Heart left ventricle (tissue), 16 donors: ENCODE measurements at regions not wholly inside any gene's neighbourhood (a gene's known extent, or its start where the extent isn't known, plus 50 kb on each side); places are given as distances from the start of the nearest gene placed in this dataset.
"Not testable (repeated sequence)": the region's sequence is repeated elsewhere in the genome, so short reads cannot be mapped to it uniquely, and the experiment has no call there.

ENCODE experiments used
- ATAC-seq, 4 donors: fragments of 200-7000 bp; cut with Tn5 transposase; one replicate each; pipeline ENCODE4 v1.9.1; 2020 to 2022; ENCODE audit warnings: moderate library complexity in 4 of 4, mild to moderate bottlenecking in 3 of 4, moderate number of reproducible peaks in 1 of 4
- DNase-seq, 5 donors: peaks; one replicate each; pipeline ENCODE4 v3.0.0-alpha.2; 2020
- H3K27ac ChIP-seq, 12 donors: fragments of 200-600 bp; sonication (generic) in 4 of 12; one replicate each; pipeline versions ENCODE4 v1.5.0 to v1.8.0; 2016 to 2022; ENCODE audit warnings: mild to moderate bottlenecking in 2 of 12
- H3K27me3 ChIP-seq, 9 donors: fragments of 200-600 bp; sonication (generic) in 2 of 9; one replicate each; pipeline versions ENCODE4 v1.5.1 to v1.8.0; 2016 to 2022; ENCODE audit warnings: mild to moderate bottlenecking in 3 of 9
- H3K36me3 ChIP-seq, 9 donors: fragments of 200-600 bp; sonication (generic) in 2 of 9; one replicate each; pipeline versions ENCODE4 v1.5.0 to v1.8.0; 2018 to 2022; ENCODE audit warnings: mild to moderate bottlenecking in 2 of 9
- H3K4me1 ChIP-seq, 12 donors: fragments of 200-600 bp; sonication (generic) in 4 of 12; one replicate each; pipeline versions ENCODE4 v1.5.0 to v1.8.0; 2016 to 2022; ENCODE audit warnings: mild to moderate bottlenecking in 3 of 12
- H3K4me3 ChIP-seq, 12 donors: fragments of 200-600 bp; sonication (generic) in 4 of 12; one replicate each; pipeline versions ENCODE4 v1.5.0 to v1.8.0; 2017 to 2022; ENCODE audit warnings: mild to moderate bottlenecking in 9 of 12, moderate library complexity in 4 of 12
- H3K9me3 ChIP-seq, 12 donors: fragments of 200-600 bp; sonication (generic) in 4 of 12; one replicate each; pipeline versions ENCODE4 v1.5.0 to v1.8.0; 2016 to 2022; ENCODE audit warnings: mild to moderate bottlenecking in 1 of 12
- POLR2A ChIP-seq, 2 donors: fragments of 450-650 bp; IDR thresholded peaks; one replicate each; pipeline ENCODE4 v1.6.1; 2017; ENCODE audit warnings: antibody characterized with exemption in 2 of 2, mild to moderate bottlenecking in 2 of 2, moderate library complexity in 2 of 2
- whole genome bisulfite sequencing, 4 donors: extraction: QIAGEN DNeasy Blood & Tissue Kit in 2 of 4; methylation state at CpG; one replicate each; pipeline versions ENCODE4 v1.1.5 to v1.1.7; 2013 to 2018; 5-methylcytosine and 5-hydroxymethylcytosine counted together
- intact Hi-C, 10 donors: fragments of 100-400 bp; cut with DNase I; formaldehyde crosslinking; loops; one replicate each; pipeline versions ENCODE4 v1.11.1 to v1.14.2; 2022
- TF ChIP-seq, protein P1 (sequence below), 12 donors: fragments of 200-600 bp; sonication (generic) in 4 of 12; IDR thresholded peaks; one replicate each; pipeline versions ENCODE4 v1.5.0 to v1.8.0; 2018 to 2022; ENCODE audit warnings: antibody characterized with exemption in 12 of 12, mild to moderate bottlenecking in 5 of 12
- donor health status: ischemic (EF 13 %, LVEDD 7.1; RV severe dilation, severe dysfunction).
- donor health status: healthy with polysubstance abuse.
- donor health status: DM: no; HTN: yes; CAD: no.
- donor health status: DM: no; HTN: no; CAD: no.
- donor health status: ischemic (EF 25% LVEDD 6.9; RV normal size, moderate dysfunction).
- donor health status: ischemic (EF 25% LVEDD 5.7; RV mildly dilated, moderate dysfunction).
- donor health status: healthy.
- donor health status: DM: yes; HTN: yes; CAD: no.
- donor health status: ischemic (EF 35%, LVEDD 5.7; RV mildly dilated, moderate dysfunction).
- donor health status: nonischemic (EF 11% LVEDD 7.7; RV severe dilation, severe dysfunction).
- donor health status: DM: yes; HTN: yes; CAD: no.
- donor health status: PGD.
- donor health status: ischemic (EF 29% LVEDD 5.4; RV normal size, mild dysfunction).
- donor health status: nonischemic (EF 23%, LVEDD 6.1; RV moderate dilation, normal function).

GRCh38 chr3:87435926-87436620 is 159.7 kb upstream of the POU1F1 start:
- Histone ChIP-seq H3K4me3 (no peak overlapping the region), H3K27me3 (no peaks in the 10 kb centered on the region), H3K27ac (no peak overlapping the region), H3K9me3 (no peaks in the 10 kb centered on the region), H3K36me3 (no peaks in the 10 kb centered on the region), H3K4me1 (no peaks in the 10 kb centered on the region)
- intact Hi-C loops = no loop called here
- DNase-seq (no peak), ATAC-seq (no peak)
- no peak for TF ChIP-seq POLR2A (IDR thresholded peaks at IDR 0.05)
- TF ChIP-seq, protein P1, sequence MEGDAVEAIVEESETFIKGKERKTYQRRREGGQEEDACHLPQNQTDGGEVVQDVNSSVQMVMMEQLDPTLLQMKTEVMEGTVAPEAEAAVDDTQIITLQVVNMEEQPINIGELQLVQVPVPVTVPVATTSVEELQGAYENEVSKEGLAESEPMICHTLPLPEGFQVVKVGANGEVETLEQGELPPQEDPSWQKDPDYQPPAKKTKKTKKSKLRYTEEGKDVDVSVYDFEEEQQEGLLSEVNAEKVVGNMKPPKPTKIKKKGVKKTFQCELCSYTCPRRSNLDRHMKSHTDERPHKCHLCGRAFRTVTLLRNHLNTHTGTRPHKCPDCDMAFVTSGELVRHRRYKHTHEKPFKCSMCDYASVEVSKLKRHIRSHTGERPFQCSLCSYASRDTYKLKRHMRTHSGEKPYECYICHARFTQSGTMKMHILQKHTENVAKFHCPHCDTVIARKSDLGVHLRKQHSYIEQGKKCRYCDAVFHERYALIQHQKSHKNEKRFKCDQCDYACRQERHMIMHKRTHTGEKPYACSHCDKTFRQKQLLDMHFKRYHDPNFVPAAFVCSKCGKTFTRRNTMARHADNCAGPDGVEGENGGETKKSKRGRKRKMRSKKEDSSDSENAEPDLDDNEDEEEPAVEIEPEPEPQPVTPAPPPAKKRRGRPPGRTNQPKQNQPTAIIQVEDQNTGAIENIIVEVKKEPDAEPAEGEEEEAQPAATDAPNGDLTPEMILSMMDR (IDR thresholded peaks at IDR 0.05) = no peak
- 37 to 44% (median 40%) methylated on average over 5 of the region's 5 CpGs for WGBS, 4 donors

DNA sequence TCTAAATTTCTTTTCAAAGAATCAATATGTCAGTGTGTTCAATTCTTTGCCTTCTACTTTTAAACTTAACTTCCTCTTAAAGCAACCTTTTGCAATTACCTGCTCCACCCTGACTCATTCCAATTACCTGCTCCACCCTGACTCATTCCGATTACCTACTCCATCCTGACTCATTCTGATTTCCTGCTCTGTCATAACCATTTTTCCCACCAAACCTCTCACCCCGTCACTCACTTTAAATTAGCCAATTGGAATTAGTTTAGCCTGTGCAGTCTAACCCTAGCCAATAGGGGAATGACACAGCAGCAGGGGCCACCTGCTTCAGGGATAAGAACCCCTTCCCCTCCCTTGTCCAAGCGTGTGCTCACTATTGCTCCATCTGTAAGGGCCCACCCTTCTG is 157.1 kb upstream of the POU1F1 start:
- H3K36me3 ChIP-seq, ATAC-seq: not testable (repeated sequence)

DNA sequence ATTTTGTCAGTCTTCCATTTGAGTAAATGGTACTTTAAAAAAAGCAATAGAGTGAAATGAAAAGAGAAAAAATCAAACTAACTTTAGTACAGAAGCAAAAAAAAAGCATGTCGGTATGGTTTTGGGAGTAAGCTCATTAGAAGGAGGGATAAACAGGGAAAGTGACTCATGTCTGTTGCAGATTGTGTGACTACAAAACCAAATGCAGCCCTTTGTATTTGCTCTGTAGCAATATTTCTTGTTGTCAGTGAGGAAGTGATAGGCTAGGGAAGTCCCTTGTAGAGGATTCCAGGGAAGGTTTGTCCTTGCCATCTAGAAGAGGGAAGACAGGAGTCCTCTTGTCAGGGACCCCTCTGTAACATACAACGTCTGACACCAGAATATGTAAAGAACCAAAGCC is 150.5 kb upstream of the POU1F1 start:
- Histone ChIP-seq H3K9me3 (no peaks in the 10 kb centered on the region), H3K27me3 (no peaks in the 10 kb centered on the region), H3K4me1 (no peaks in the 10 kb centered on the region), H3K4me3 (no peak overlapping the region), H3K36me3 (no peaks in the 10 kb centered on the region), H3K27ac (no peak overlapping the region)
- no peak for ATAC-seq
- intact Hi-C loops = no loop called here
- WGBS, 4 donors = 66 to 72% (median 69%) methylated on average over 2 of the region's 2 CpGs
- no peak for DNase-seq
- TF ChIP-seq, protein P1 (IDR thresholded peaks at IDR 0.05) = no peak
- TF ChIP-seq POLR2A (IDR thresholded peaks at IDR 0.05) = no peak

More for the DNA sequence above, 157.1 kb upstream of the POU1F1 start:
- H3K4me1 ChIP-seq, H3K27ac ChIP-seq, DNase-seq, H3K27me3 ChIP-seq, H3K9me3 ChIP-seq, intact Hi-C loops, H3K4me3 ChIP-seq: not testable (repeated sequence)
- WGBS, 4 donors = 54 to 70% (median 66%) methylated on average over 3 of the region's 3 CpGs

GRCh38 chr3:87425056-87425455 is 148.7 kb upstream of the POU1F1 start:
- no peaks in the 10 kb centered on the region for H3K27me3 ChIP-seq
- H3K9me3 ChIP-seq = no peaks in the 10 kb centered on the region
- H3K27ac ChIP-seq = no peak overlapping the region
- no peaks in the 10 kb centered on the region for H3K36me3 ChIP-seq
- intact Hi-C loops = no loop called here
- TF ChIP-seq, protein P1 (IDR thresholded peaks at IDR 0.05) = no peak
- TF ChIP-seq POLR2A (IDR thresholded peaks at IDR 0.05) = no peak
- ATAC-seq (no peak), DNase-seq (no peak)
- H3K4me1 ChIP-seq = no peaks in the 10 kb centered on the region
- 69 to 74% (median 70%) methylated on average over 3 of the region's 3 CpGs for WGBS, 4 donors
- no peak overlapping the region for H3K4me3 ChIP-seq

GRCh38 chr3:87423336-87423735 is 147.0 kb upstream of the POU1F1 start:
- H3K27me3 ChIP-seq = no peaks in the 10 kb centered on the region
- no peaks in the 10 kb centered on the region for H3K36me3 ChIP-seq
- TF ChIP-seq, protein P1 (IDR thresholded peaks at IDR 0.05) = no peak
- no peak for TF ChIP-seq POLR2A (IDR thresholded peaks at IDR 0.05)
- no peaks in the 10 kb centered on the region for H3K9me3 ChIP-seq
- 79 to 85% (median 83%) methylated on average over 2 of the region's 2 CpGs for WGBS, 4 donors
- intact Hi-C loops = no loop called here
- no peak for ATAC-seq
- H3K4me3 ChIP-seq = no peak overlapping the region
- H3K4me1 ChIP-seq = no peaks in the 10 kb centered on the region
- no peak overlapping the region for H3K27ac ChIP-seq
- no peak for DNase-seq
